ENCODE measurements at regions not wholly inside any gene's neighbourhood (a gene's known extent, or its start where the extent isn't known, plus 50 kb on each side); places are given as distances from the start of the nearest gene placed in this dataset.
A peak's percentile ranks its signal among the peaks of the same experiment; 100 is the strongest.

- DNase-seq (ENCODE audit: insufficient read length, low spot score) = no peak
- FAIRE-seq = no peak
Observed at GRCh38 chr9:85268131-85268530, 473.6 kb downstream of the AGTPBP1 start.

GRCh38 chr9:85264695-85265094, 477.1 kb downstream of the AGTPBP1 start:
- FAIRE-seq (no peak), DNase-seq (ENCODE audit: insufficient read length, low spot score) (no peak)

GRCh38 chr9:85263288-85263687, 478.5 kb downstream of the AGTPBP1 start:
- FAIRE-seq (no peak), DNase-seq (ENCODE audit: insufficient read length, low spot score) (no peak)

GRCh38 chr9:85262333-85262732, 479.4 kb downstream of the AGTPBP1 start:
- FAIRE-seq (no peak), DNase-seq (ENCODE audit: insufficient read length, low spot score) (no peak)

GRCh38 chr9:85260275-85260845, 481.4 kb downstream of the AGTPBP1 start:
- FAIRE-seq (no peak), DNase-seq (ENCODE audit: insufficient read length, low spot score) (no peak)

- peak; percentile 18 for FAIRE-seq
- peak; percentile 21 for DNase-seq (ENCODE audit: insufficient read length, low spot score)
Observed at GRCh38 chr9:85258823-85259370, 482.9 kb downstream of the AGTPBP1 start.

- FAIRE-seq (no peak), DNase-seq (ENCODE audit: insufficient read length, low spot score) (no peak)
Observed at GRCh38 chr9:85258236-85258635, 483.5 kb downstream of the AGTPBP1 start.

- FAIRE-seq = no peak
- no peak for DNase-seq (ENCODE audit: insufficient read length, low spot score)
Observed at GRCh38 chr9:85249313-85249621, 492.5 kb downstream of the AGTPBP1 start.

- no peak for DNase-seq (ENCODE audit: insufficient read length, low spot score)
- FAIRE-seq = no peak
Observed at GRCh38 chr9:85248514-85249312, 493.0 kb downstream of the AGTPBP1 start.

- FAIRE-seq (no peak), DNase-seq (ENCODE audit: insufficient read length, low spot score) (no peak)
Observed at GRCh38 chr9:85246541-85246940, 495.2 kb downstream of the AGTPBP1 start.

GRCh38 chr9:85244856-85245255, 496.9 kb downstream of the AGTPBP1 start:
- FAIRE-seq = no peak
- no peak for DNase-seq (ENCODE audit: insufficient read length, low spot score)

GRCh38 chr9:85243977-85244376, 497.8 kb downstream of the AGTPBP1 start:
- DNase-seq (ENCODE audit: insufficient read length, low spot score) = no peak
- FAIRE-seq = no peak

- DNase-seq (ENCODE audit: insufficient read length, low spot score) = no peak
- no peak for FAIRE-seq
Observed at GRCh38 chr9:85237478-85237877, 504.3 kb downstream of the AGTPBP1 start.

GRCh38 chr9:85230081-85230480, 511.7 kb downstream of the AGTPBP1 start:
- DNase-seq (ENCODE audit: insufficient read length, low spot score) (no peak), FAIRE-seq (no peak)

- DNase-seq (ENCODE audit: insufficient read length, low spot score) (no peak), FAIRE-seq (no peak)
Observed at GRCh38 chr9:85228111-85228855, 513.5 kb downstream of the AGTPBP1 start.

GRCh38 chr9:85225180-85225579, 516.6 kb downstream of the AGTPBP1 start:
- FAIRE-seq = no peak
- no peak for DNase-seq (ENCODE audit: insufficient read length, low spot score)

GRCh38 chr9:85224729-85225128, 517.0 kb downstream of the AGTPBP1 start:
- FAIRE-seq (no peak), DNase-seq (ENCODE audit: insufficient read length, low spot score) (no peak)

- FAIRE-seq (no peak), DNase-seq (ENCODE audit: insufficient read length, low spot score) (no peak)
Observed at GRCh38 chr9:85224301-85224700, 517.5 kb downstream of the AGTPBP1 start.

- FAIRE-seq (no peak), DNase-seq (ENCODE audit: insufficient read length, low spot score) (no peak)
Observed at GRCh38 chr9:85223506-85224125, 518.1 kb downstream of the AGTPBP1 start.

- no peak for FAIRE-seq
- DNase-seq (ENCODE audit: insufficient read length, low spot score) = no peak
Observed at GRCh38 chr9:85216601-85217000, 525.2 kb downstream of the AGTPBP1 start.

- FAIRE-seq = no peak
- no peak for DNase-seq (ENCODE audit: insufficient read length, low spot score)
Observed at GRCh38 chr9:85215961-85216360, 525.8 kb downstream of the AGTPBP1 start.

Measured in GM19239 (cell line).